ENCODE measurements at regions not wholly inside any gene's neighbourhood (a gene's known extent, or its start where the extent isn't known, plus 50 kb on each side); places are given as distances from the start of the nearest gene placed in this dataset.

DNA sequence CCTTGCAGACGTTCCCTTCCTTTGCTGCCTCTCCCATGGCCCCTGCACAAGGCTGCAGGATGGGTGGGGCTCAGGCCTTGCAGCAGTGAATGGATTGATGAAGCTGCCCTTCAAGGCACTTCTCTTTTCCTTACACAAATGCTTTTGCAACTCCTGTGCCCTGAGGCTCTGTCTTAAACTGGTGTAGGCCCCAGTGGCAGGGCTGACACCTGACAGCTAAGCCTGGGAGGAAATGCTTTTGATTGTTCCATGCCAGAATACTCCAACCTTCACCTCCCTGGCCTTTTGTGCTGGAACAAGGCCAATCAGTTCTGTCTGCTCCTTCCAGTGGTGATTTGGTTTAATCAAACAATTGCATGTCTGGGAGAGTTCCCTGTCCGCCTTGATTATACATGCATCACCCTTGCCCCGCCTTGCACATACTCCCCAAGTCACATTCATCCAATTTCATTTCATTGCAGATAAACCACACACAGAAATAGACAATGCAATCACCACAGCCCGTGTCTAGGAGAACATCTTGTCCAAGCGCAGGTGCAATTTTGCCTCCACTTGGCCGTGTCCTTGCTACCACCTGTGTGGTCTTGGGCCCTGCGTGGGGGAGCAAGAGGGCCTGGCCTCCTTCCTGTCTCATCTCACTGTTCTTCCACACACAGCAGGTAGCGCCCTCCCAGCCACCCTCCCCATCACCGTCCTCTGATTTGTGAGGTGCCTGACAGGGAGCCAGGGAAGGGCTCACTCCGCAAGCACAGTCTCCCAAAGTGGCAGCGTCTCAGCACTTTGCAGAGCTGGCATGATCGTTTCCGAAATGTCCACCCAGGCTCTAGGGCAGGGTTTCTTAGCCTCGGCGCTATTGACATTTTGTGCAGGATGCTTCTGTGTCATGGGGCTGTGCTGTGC is 120.4 kb downstream of the CDH26 start:
- ATAC-seq (no peak), DNase-seq (no peak)
- H3K4me3 ChIP-seq: no peak overlapping the region
- no peaks in the 10 kb centered on the region for H3K36me3 ChIP-seq (ENCODE audit: low read depth)
- H3K9me3 ChIP-seq: no peaks in the 10 kb centered on the region
- TF ChIP-seq, protein P1, sequence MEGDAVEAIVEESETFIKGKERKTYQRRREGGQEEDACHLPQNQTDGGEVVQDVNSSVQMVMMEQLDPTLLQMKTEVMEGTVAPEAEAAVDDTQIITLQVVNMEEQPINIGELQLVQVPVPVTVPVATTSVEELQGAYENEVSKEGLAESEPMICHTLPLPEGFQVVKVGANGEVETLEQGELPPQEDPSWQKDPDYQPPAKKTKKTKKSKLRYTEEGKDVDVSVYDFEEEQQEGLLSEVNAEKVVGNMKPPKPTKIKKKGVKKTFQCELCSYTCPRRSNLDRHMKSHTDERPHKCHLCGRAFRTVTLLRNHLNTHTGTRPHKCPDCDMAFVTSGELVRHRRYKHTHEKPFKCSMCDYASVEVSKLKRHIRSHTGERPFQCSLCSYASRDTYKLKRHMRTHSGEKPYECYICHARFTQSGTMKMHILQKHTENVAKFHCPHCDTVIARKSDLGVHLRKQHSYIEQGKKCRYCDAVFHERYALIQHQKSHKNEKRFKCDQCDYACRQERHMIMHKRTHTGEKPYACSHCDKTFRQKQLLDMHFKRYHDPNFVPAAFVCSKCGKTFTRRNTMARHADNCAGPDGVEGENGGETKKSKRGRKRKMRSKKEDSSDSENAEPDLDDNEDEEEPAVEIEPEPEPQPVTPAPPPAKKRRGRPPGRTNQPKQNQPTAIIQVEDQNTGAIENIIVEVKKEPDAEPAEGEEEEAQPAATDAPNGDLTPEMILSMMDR (IDR thresholded peaks at IDR 0.05): no peak
- no peaks in the 10 kb centered on the region for H3K4me1 ChIP-seq (ENCODE audit: low read depth)
- intact Hi-C loops (cut with DNase I, micrococcal nuclease): no loop called here

DNA sequence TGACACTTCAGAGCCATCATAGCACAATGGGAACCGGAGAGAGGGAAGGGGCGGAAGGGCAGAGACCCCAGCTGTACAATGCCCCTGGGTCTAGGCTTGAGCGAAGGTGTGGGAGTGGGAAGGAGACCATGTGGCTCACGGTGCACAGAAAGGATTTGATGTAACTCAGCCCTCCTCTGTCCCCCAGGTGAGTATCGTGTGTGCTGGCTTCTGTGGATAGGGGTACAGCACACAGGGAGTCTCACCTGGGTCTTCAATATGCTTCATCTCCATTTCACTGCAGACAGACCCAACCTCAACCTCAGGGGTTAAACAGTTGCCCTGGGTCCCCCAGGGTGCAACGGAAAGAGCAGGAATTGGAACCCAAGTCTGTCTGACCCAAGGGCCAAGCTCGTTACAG is 122.2 kb downstream of the CDH26 start:
- no peaks in the 10 kb centered on the region for H3K4me1 ChIP-seq (ENCODE audit: low read depth)
- DNase-seq (no peak), ATAC-seq (no peak)
- no peaks in the 10 kb centered on the region for H3K36me3 ChIP-seq (ENCODE audit: low read depth)
- H3K4me3 ChIP-seq: no peak overlapping the region
- no peaks in the 10 kb centered on the region for H3K9me3 ChIP-seq
- TF ChIP-seq, protein P1 (IDR thresholded peaks at IDR 0.05): no peak
- intact Hi-C loops (cut with DNase I, micrococcal nuclease): no loop called here

- intact Hi-C loops (cut with DNase I, micrococcal nuclease): no loop called here
- ATAC-seq (no peak), DNase-seq (no peak)
- TF ChIP-seq, protein P1 (IDR thresholded peaks at IDR 0.05): no peak
- Histone ChIP-seq H3K4me3 (no peak overlapping the region), H3K36me3 (ENCODE audit: low read depth) (no peaks in the 10 kb centered on the region), H3K4me1 (ENCODE audit: low read depth) (no peaks in the 10 kb centered on the region), H3K9me3 (no peaks in the 10 kb centered on the region)
Measured at GRCh38 chr20:60085551-60086132, 127.4 kb downstream of the CDH26 start.

DNA sequence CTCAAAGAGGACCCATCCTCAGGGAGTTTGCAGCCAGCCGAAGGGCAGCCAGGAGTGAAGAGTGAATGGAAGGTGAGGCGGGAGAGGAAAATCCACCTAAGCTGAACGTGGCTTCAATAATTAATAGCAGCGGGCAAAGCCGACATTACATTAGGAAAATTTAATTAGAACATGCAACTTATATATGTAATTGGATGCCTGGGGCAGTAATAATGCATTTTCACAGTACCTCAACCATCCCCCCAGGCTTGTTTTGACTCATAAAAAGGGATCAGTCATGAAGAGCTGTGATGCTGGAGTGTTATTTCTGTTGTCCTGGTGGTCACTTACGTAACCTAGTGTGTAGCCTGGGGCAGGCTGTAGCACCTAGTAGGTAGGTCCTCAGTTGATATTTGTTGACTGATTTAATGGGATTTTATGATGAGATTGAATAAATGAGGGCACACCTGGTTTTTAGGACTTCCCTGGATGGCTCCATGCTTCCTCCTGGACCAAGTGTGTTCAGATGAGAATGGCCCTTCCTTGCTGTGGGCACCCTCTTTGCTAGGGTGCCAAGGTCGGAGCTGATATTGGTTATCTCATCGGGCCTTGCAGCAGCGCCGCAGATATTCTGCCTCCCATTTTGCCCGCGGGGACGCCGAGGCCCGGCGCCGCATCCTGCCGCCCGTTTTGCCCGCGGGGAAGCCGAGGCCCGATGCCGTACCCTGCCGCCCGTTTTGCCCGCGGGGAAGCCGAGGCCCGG is 128.8 kb downstream of the CDH26 start:
- Histone ChIP-seq H3K4me1 (ENCODE audit: low read depth) (no peaks in the 10 kb centered on the region), H3K9me3 (no peaks in the 10 kb centered on the region), H3K36me3 (ENCODE audit: low read depth) (no peaks in the 10 kb centered on the region), H3K4me3 (no peak overlapping the region)
- intact Hi-C loops (cut with DNase I, micrococcal nuclease): no loop called here
- ATAC-seq: no peak
- TF ChIP-seq, protein P1 (IDR thresholded peaks at IDR 0.05): no peak
- no peak for DNase-seq

DNA sequence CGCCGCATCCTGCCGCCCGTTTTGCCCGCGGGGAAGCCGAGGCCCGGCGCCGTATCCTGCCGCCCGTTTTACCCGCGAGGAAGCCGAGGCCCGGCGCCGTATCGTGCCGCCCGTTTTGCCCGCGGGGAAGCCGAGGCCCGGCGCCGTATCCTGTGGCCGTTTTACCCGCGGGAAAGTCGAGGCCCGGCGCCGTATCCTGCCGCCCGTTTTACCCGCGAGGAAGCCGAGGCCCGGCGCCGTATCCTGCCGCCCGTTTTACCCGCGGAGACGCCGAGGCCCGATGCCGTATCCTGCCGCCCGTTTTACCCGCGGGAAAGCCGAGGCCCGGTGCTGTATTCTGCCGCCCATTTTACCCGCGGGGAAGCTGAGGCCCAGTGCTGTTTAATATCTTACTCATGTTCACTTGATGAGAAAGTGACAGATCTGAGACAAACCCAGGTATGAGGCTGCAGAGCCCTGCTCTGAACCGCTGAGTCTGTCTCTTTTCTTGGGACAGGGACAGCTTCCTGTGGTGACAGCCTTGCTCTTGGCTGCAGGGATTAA is 129.4 kb downstream of the CDH26 start:
- TF ChIP-seq, protein P1 (IDR thresholded peaks at IDR 0.05): no peak
- no peaks in the 10 kb centered on the region for H3K4me1 ChIP-seq (ENCODE audit: low read depth)
- no peak overlapping the region for H3K4me3 ChIP-seq
- intact Hi-C loops (cut with DNase I, micrococcal nuclease): no loop called here
- no peaks in the 10 kb centered on the region for H3K9me3 ChIP-seq
- no peaks in the 10 kb centered on the region for H3K36me3 ChIP-seq (ENCODE audit: low read depth)
- DNase-seq (no peak), ATAC-seq (no peak)
